ENCODE measurements at regions not wholly inside any gene's neighbourhood (a gene's known extent, or its start where the extent isn't known, plus 50 kb on each side); places are given as distances from the start of the nearest gene placed in this dataset.

- Histone ChIP-seq H3K79me2 (ENCODE audit: control insufficient read depth, insufficient read depth, low read length) (no peaks in the 10 kb centered on the region), H3K9ac (ENCODE audit: control insufficient read depth, extremely low read depth, insufficient read depth, low read length) (no peak overlapping the region), H3K27ac (ENCODE audit: control insufficient read depth, insufficient read depth, low read length) (no peak overlapping the region), H4K20me1 (ENCODE audit: control insufficient read depth, extremely low read depth, insufficient read depth, low read length) (no peaks in the 10 kb centered on the region), H3K36me3 (ENCODE audit: control insufficient read depth in 2 of 2, extremely low read depth in 1 of 2, insufficient read depth in 2 of 2, low read length in 2 of 2) (no peaks in the 10 kb centered on the region), H3K4me1 (ENCODE audit: control insufficient read depth, extremely low read depth, insufficient read depth, low read length) (no peaks in the 10 kb centered on the region), H3K4me2 (ENCODE audit: control insufficient read depth, extremely low read depth, insufficient read depth, low read depth, low read length) (no peak overlapping the region), H3K4me3 (ENCODE audit: control insufficient read depth in 2 of 3, extremely low read depth in 1 of 3, insufficient read depth in 2 of 3, low read depth in 1 of 3, low read length in 3 of 3) (no peak overlapping the region), H3K9me3 (ENCODE audit: control insufficient read depth, low read depth, low read length) (no peaks in the 10 kb centered on the region), H3K27me3 (ENCODE audit: control insufficient read depth, extremely low read depth, insufficient read depth, low read length) (no peaks in the 10 kb centered on the region), H3K9me1 (ENCODE audit: control insufficient read depth, extremely low read depth, insufficient read depth, low read length) (no peaks in the 10 kb centered on the region), H2AFZ (ENCODE audit: control insufficient read depth, low read length) (no peak overlapping the region)
- DNase-seq (ENCODE audit: low read depth, low spot score) (no peak), FAIRE-seq (no peak)
- dilution Hi-C loops (cut with MboI; ENCODE audit: extremely low pct_ligation_motif_present, low sequenced_read_pairs), result no loop called here
- TF ChIP-seq CTCF (optimal IDR thresholded peaks at IDR 0.05 in 1 of 3, IDR thresholded peaks at IDR 0.05 in 1 of 3, conservative IDR thresholded peaks at IDR 0.05 in 1 of 3; ENCODE audit: extremely low read depth in 1 of 3, insufficient read depth in 2 of 3, low read length in 3 of 3) (no peak), EZH2 (IDR thresholded peaks at IDR 0.05; ENCODE audit: low read length) (no peak)
These were observed 62.1 kb upstream of the PHACTR1 start for GRCh38 chr6:12654514-12654913.

GRCh38 chr6:12656906-12657305 is 59.7 kb upstream of the PHACTR1 start:
- no peak overlapping the region for H2AFZ ChIP-seq (ENCODE audit: control insufficient read depth, low read length)
- no peaks in the 10 kb centered on the region for H3K9me3 ChIP-seq (ENCODE audit: control insufficient read depth, low read depth, low read length)
- H3K27ac ChIP-seq (ENCODE audit: control insufficient read depth, insufficient read depth, low read length), result no peak overlapping the region
- H3K9ac ChIP-seq (ENCODE audit: control insufficient read depth, extremely low read depth, insufficient read depth, low read length), result no peak overlapping the region
- DNase-seq (ENCODE audit: low read depth, low spot score), result no peak
- dilution Hi-C loops (cut with MboI; ENCODE audit: extremely low pct_ligation_motif_present, low sequenced_read_pairs), result no loop called here
- TF ChIP-seq CTCF (optimal IDR thresholded peaks at IDR 0.05 in 1 of 3, IDR thresholded peaks at IDR 0.05 in 1 of 3, conservative IDR thresholded peaks at IDR 0.05 in 1 of 3; ENCODE audit: extremely low read depth in 1 of 3, insufficient read depth in 2 of 3, low read length in 3 of 3) (no peak), EZH2 (IDR thresholded peaks at IDR 0.05; ENCODE audit: low read length) (no peak)
- no peaks in the 10 kb centered on the region for H3K36me3 ChIP-seq (ENCODE audit: control insufficient read depth in 2 of 2, extremely low read depth in 1 of 2, insufficient read depth in 2 of 2, low read length in 2 of 2)
- FAIRE-seq, result no peak
- H3K79me2 ChIP-seq (ENCODE audit: control insufficient read depth, insufficient read depth, low read length), result no peaks in the 10 kb centered on the region
- H3K27me3 ChIP-seq (ENCODE audit: control insufficient read depth, extremely low read depth, insufficient read depth, low read length), result no peaks in the 10 kb centered on the region
- H4K20me1 ChIP-seq (ENCODE audit: control insufficient read depth, extremely low read depth, insufficient read depth, low read length), result no peaks in the 10 kb centered on the region
- no peaks in the 10 kb centered on the region for H3K4me1 ChIP-seq (ENCODE audit: control insufficient read depth, extremely low read depth, insufficient read depth, low read length)
- no peaks in the 10 kb centered on the region for H3K9me1 ChIP-seq (ENCODE audit: control insufficient read depth, extremely low read depth, insufficient read depth, low read length)
- no peak overlapping the region for H3K4me2 ChIP-seq (ENCODE audit: control insufficient read depth, extremely low read depth, insufficient read depth, low read depth, low read length)
- no peak overlapping the region for H3K4me3 ChIP-seq (ENCODE audit: control insufficient read depth in 2 of 3, extremely low read depth in 1 of 3, insufficient read depth in 2 of 3, low read depth in 1 of 3, low read length in 3 of 3)
